Astrocyte (in vitro differentiated cells and primary cell): ENCODE measurements at regions not wholly inside any gene's neighbourhood (a gene's known extent, or its start where the extent isn't known, plus 50 kb on each side); places are given as distances from the start of the nearest gene placed in this dataset.

Experiments used
- DNase-seq: peaks from one replicate; pipeline ENCODE4 v3.0.0-alpha.2; 2010; ENCODE audit warnings: low read depth
- FAIRE-seq: peaks from 2 replicates; lab custom pipeline; 2011; peaks lifted over from hg19 to GRCh38; lab: Jason Lieb, UNC
- H2AFZ ChIP-seq: 2 replicates; pipeline ENCODE4 v1.6.0; 2012; ENCODE audit warnings: low read depth, low read length, inconsistent platforms
- H3K27ac ChIP-seq: 2 replicates; pipeline ENCODE4 v1.5.1; 2011; ENCODE audit warnings: low read depth, low read length, inconsistent platforms
- H3K27me3 ChIP-seq: 2 replicates; pipeline ENCODE4 v1.6.0; 2011; ENCODE audit warnings: low read length, inconsistent platforms; ENCODE audit not compliant: insufficient read depth
- H3K36me3 ChIP-seq: 2 replicates; pipeline ENCODE4 v1.5.1; 2011; ENCODE audit warnings: low read length, inconsistent platforms; ENCODE audit not compliant: insufficient read depth
- H3K4me1 ChIP-seq: 2 replicates; pipeline ENCODE4 v1.5.1; 2011; ENCODE audit warnings: low read length, inconsistent platforms; ENCODE audit not compliant: insufficient read depth
- H3K4me2 ChIP-seq: 2 replicates; pipeline ENCODE4 v1.6.0; 2012; ENCODE audit warnings: low read length, inconsistent platforms
- H3K4me3 ChIP-seq: 2 replicates; pipeline ENCODE4 v1.5.1; 2011; ENCODE audit warnings: low read depth, mild to moderate bottlenecking, low read length, inconsistent platforms; ENCODE audit not compliant: insufficient read depth
- H3K79me2 ChIP-seq: 2 replicates; pipeline ENCODE4 v1.6.0; 2012; ENCODE audit warnings: mild to moderate bottlenecking, low read length, inconsistent platforms; ENCODE audit not compliant: insufficient read depth
- H3K9ac ChIP-seq: 2 replicates; pipeline ENCODE4 v1.6.0; 2012; ENCODE audit warnings: mild to moderate bottlenecking, low read length, inconsistent platforms
- H3K9me3 ChIP-seq: 2 replicates; pipeline ENCODE4 v1.5.1; 2012; ENCODE audit warnings: low read depth, mild to moderate bottlenecking, low read length, inconsistent platforms; ENCODE audit not compliant: insufficient read depth
- H4K20me1 ChIP-seq: 2 replicates; pipeline ENCODE4 v1.6.0; 2012; ENCODE audit warnings: low read length, inconsistent platforms; ENCODE audit not compliant: insufficient read depth
- H3K27ac Mint-ChIP-seq: one replicate; pipeline ENCODE4 v1.8.0; 2021; ENCODE audit warnings: mild to moderate bottlenecking, mixed read lengths; ENCODE audit not compliant: unreplicated experiment
- H3K27me3 Mint-ChIP-seq: one replicate; pipeline ENCODE4 v1.8.0; 2021; ENCODE audit warnings: low read depth, mixed read lengths; ENCODE audit not compliant: unreplicated experiment
- H3K36me3 Mint-ChIP-seq: one replicate; pipeline ENCODE4 v1.8.0; 2021; ENCODE audit warnings: low read depth, mixed read lengths; ENCODE audit not compliant: unreplicated experiment
- H3K4me1 Mint-ChIP-seq: one replicate; pipeline ENCODE4 v1.8.0; 2021; ENCODE audit warnings: low read depth, mixed read lengths; ENCODE audit not compliant: unreplicated experiment
- H3K4me3 Mint-ChIP-seq: one replicate; pipeline ENCODE4 v1.8.0; 2021; ENCODE audit warnings: mild to moderate bottlenecking, moderate library complexity, mixed read lengths; ENCODE audit not compliant: unreplicated experiment
- H3K9me3 Mint-ChIP-seq: one replicate; pipeline ENCODE4 v1.8.0; 2021; ENCODE audit warnings: mild to moderate bottlenecking, mixed read lengths; ENCODE audit not compliant: unreplicated experiment
- EZH2 ChIP-seq: IDR thresholded peaks from 2 replicates; pipeline ENCODE4 v1.6.1; 2012; ENCODE audit warnings: mild to moderate bottlenecking, low read length, inconsistent platforms; ENCODE audit not compliant: insufficient read depth
- TF ChIP-seq, protein P1 (sequence below): IDR thresholded peaks from 2 replicates; pipeline ENCODE4 v1.5.1; 2011; ENCODE audit warnings: low read depth, mild to moderate bottlenecking, inconsistent platforms, low read length, moderate library complexity; ENCODE audit not compliant: insufficient read depth

DNA sequence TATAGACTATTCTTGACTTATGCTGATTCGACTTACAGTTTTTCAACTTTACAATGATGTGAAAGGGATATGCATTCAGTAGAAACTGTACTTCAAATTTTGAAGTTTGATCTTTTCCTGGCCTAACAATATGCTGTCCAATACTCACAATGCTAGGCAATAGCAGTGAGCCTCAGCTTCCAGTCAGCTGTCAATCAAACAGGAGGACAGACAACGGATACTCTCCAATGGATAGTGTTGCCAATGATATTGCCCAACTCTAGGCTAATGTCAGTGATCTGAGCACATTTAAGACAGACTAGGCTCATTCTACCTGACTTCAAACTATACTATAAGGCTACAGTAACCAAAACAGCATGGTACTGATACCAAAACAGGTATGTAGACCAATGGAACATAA, 55.0 kb upstream of the ZNF280D start:
- H2AFZ ChIP-seq = no peak overlapping the region
- H3K9me3 Mint-ChIP-seq = peaks cover 11% of the 10 kb centered on the region
- H3K27me3 Mint-ChIP-seq = no peaks in the 10 kb centered on the region

DNA sequence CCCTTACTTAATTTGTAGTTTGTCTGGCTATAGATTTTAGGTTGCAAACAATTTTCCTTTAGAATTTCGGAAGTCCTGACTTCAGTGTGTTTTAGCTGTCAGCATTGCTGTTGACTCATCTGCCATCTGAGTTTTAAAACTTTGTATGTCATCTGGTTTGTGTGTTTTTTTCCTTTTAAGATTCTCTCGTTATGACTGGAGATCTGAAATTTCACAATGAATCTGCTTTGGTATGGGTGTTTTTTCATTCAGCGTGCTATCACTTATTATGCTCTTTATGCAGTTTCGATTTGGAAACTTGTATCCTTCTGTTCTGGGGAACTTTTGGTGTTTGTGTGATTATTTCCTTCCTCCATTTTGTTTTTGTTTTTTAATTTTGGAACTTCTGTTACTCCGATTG, 53.7 kb upstream of the ZNF280D start:
- H3K4me3 ChIP-seq = no peak overlapping the region
- FAIRE-seq = no peak
- no peaks in the 10 kb centered on the region for H3K79me2 ChIP-seq
- Mint-ChIP-seq H3K27ac (no peak overlapping the region), H3K36me3 (peaks cover 3% of the 10 kb centered on the region), H3K9me3 (peaks cover 10% of the 10 kb centered on the region), H3K4me1 (no peaks in the 10 kb centered on the region), H3K27me3 (no peaks in the 10 kb centered on the region), H3K4me3 (no peak overlapping the region)
- TF ChIP-seq, protein P1, sequence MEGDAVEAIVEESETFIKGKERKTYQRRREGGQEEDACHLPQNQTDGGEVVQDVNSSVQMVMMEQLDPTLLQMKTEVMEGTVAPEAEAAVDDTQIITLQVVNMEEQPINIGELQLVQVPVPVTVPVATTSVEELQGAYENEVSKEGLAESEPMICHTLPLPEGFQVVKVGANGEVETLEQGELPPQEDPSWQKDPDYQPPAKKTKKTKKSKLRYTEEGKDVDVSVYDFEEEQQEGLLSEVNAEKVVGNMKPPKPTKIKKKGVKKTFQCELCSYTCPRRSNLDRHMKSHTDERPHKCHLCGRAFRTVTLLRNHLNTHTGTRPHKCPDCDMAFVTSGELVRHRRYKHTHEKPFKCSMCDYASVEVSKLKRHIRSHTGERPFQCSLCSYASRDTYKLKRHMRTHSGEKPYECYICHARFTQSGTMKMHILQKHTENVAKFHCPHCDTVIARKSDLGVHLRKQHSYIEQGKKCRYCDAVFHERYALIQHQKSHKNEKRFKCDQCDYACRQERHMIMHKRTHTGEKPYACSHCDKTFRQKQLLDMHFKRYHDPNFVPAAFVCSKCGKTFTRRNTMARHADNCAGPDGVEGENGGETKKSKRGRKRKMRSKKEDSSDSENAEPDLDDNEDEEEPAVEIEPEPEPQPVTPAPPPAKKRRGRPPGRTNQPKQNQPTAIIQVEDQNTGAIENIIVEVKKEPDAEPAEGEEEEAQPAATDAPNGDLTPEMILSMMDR = no peak
- TF ChIP-seq EZH2 = no peak
- no peaks in the 10 kb centered on the region for H3K4me1 ChIP-seq
- no peak overlapping the region for H3K9ac ChIP-seq
- no peak overlapping the region for H2AFZ ChIP-seq
- DNase-seq = no peak
- no peak overlapping the region for H3K27ac ChIP-seq
- no peaks in the 10 kb centered on the region for H3K36me3 ChIP-seq
- no peak overlapping the region for H3K4me2 ChIP-seq
- H3K27me3 ChIP-seq = no peaks in the 10 kb centered on the region
- H4K20me1 ChIP-seq = no peaks in the 10 kb centered on the region
- no peaks in the 10 kb centered on the region for H3K9me3 ChIP-seq

More for the DNA sequence above, 55.0 kb upstream of the ZNF280D start:
- no peaks in the 10 kb centered on the region for H3K36me3 ChIP-seq
- H3K4me1 ChIP-seq = no peaks in the 10 kb centered on the region
- no peaks in the 10 kb centered on the region for H3K79me2 ChIP-seq
- FAIRE-seq (no peak), DNase-seq (no peak)
- H3K4me1 Mint-ChIP-seq = no peaks in the 10 kb centered on the region
- H3K9me3 ChIP-seq = no peaks in the 10 kb centered on the region
- no peak overlapping the region for H3K4me3 Mint-ChIP-seq
- H3K9ac ChIP-seq = no peak overlapping the region
- no peaks in the 10 kb centered on the region for H4K20me1 ChIP-seq
- no peaks in the 10 kb centered on the region for H3K27me3 ChIP-seq
- no peak overlapping the region for H3K27ac ChIP-seq
- no peak overlapping the region for H3K4me3 ChIP-seq
- peaks cover 3% of the 10 kb centered on the region for H3K36me3 Mint-ChIP-seq
- no peak overlapping the region for H3K27ac Mint-ChIP-seq
- no peak overlapping the region for H3K4me2 ChIP-seq
- TF ChIP-seq, protein P1 = no peak
- no peak for TF ChIP-seq EZH2

DNA sequence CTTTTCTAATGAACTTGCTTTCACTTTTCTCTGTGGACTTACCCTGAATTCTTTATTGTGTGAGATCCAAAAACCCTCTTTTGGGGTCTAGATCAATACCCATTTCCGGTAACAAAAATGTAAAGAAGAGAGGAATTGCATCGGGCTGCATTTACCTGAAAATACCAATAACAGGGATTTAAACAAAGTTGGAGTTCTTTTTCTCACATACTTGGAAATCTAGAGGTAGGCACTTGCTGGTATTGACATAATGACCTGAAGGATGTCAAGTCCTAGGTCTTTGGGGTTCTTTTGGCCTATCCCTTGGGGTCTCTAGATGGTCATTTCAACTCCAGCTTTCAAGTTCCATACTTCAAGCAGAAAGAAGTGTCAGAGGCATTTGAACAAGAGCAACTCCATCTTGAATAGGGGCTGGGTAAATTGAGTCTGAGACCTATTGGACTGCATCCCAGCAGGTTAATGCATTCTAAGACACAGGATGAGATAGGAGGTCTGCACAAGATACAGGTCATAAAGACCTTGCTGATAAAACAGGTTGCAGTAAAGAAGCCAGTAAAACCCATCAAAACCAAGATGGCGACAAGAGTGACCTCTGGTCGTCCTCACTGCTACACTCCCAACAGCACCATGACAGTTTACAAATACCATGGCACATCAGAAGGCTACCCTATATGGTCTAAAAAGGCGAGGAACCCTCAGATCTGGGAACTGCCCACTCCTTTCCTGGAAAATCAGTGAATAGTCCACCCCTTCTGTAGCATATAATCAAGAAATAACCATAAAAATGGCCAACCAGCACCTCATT, 50.8 kb upstream of the ZNF280D start:
- H3K4me2 ChIP-seq = no peak overlapping the region
- TF ChIP-seq EZH2 = no peak
- TF ChIP-seq, protein P1 = no peak
- H3K4me3 Mint-ChIP-seq = no peak overlapping the region
- H3K9me3 ChIP-seq = no peaks in the 10 kb centered on the region
- no peak overlapping the region for H2AFZ ChIP-seq
- no peaks in the 10 kb centered on the region for H3K4me1 Mint-ChIP-seq
- no peak overlapping the region for H3K27ac Mint-ChIP-seq
- H4K20me1 ChIP-seq = no peaks in the 10 kb centered on the region
- H3K79me2 ChIP-seq = no peaks in the 10 kb centered on the region
- H3K36me3 ChIP-seq = no peaks in the 10 kb centered on the region
- H3K27me3 Mint-ChIP-seq = no peaks in the 10 kb centered on the region
- H3K9ac ChIP-seq = no peak overlapping the region
- H3K27ac ChIP-seq = no peak overlapping the region
- H3K36me3 Mint-ChIP-seq = peaks cover 4% of the 10 kb centered on the region
- H3K27me3 ChIP-seq = no peaks in the 10 kb centered on the region
- DNase-seq = no peak
- FAIRE-seq = no peak
- peaks cover 9% of the 10 kb centered on the region for H3K9me3 Mint-ChIP-seq
- no peak overlapping the region for H3K4me3 ChIP-seq
- no peaks in the 10 kb centered on the region for H3K4me1 ChIP-seq
